GM12891 (cell line): ENCODE measurements at regions not wholly inside any gene's neighbourhood (a gene's known extent, or its start where the extent isn't known, plus 50 kb on each side); places are given as distances from the start of the nearest gene placed in this dataset.

Experiments
- DNase-seq: peaks from one replicate; pipeline ENCODE4 v3.0.0; 2011; ENCODE audit warnings: low spot score; ENCODE audit not compliant: insufficient read length
- FAIRE-seq: peaks from 2 replicates; lab custom pipeline; 2011; peaks lifted over from hg19 to GRCh38; lab: Jason Lieb, UNC
- PAX5 ChIP-seq: IDR thresholded peaks from 2 replicates; pipeline ENCODE4 v1.6.1; 2011; ENCODE audit warnings: low read length, moderate library complexity, mild to moderate bottlenecking; ENCODE audit not compliant: insufficient read depth, severe bottlenecking
- POLR2A ChIP-seq: IDR thresholded peaks from 2 replicates; pipeline ENCODE4 v1.6.1; 2011; ENCODE audit warnings: low read depth, low read length, control low read depth
- POLR2AphosphoS5 ChIP-seq: IDR thresholded peaks from 2 replicates; pipeline ENCODE4 v1.6.1; 2011; ENCODE audit warnings: low read depth, low read length, control low read depth
- POU2F2 ChIP-seq: IDR thresholded peaks from 2 replicates; pipeline ENCODE4 v1.6.1; 2011; ENCODE audit warnings: low read depth, mild to moderate bottlenecking, control low read depth, low read length, moderate library complexity
- SPI1 ChIP-seq: IDR thresholded peaks from 2 replicates; pipeline ENCODE4 v1.6.1; 2011; ENCODE audit warnings: low read depth, low read length, control low read depth
- TAF1 ChIP-seq: IDR thresholded peaks from 2 replicates; pipeline ENCODE4 v1.6.1; 2011; ENCODE audit warnings: low read depth, low read length, control low read depth

DNA sequence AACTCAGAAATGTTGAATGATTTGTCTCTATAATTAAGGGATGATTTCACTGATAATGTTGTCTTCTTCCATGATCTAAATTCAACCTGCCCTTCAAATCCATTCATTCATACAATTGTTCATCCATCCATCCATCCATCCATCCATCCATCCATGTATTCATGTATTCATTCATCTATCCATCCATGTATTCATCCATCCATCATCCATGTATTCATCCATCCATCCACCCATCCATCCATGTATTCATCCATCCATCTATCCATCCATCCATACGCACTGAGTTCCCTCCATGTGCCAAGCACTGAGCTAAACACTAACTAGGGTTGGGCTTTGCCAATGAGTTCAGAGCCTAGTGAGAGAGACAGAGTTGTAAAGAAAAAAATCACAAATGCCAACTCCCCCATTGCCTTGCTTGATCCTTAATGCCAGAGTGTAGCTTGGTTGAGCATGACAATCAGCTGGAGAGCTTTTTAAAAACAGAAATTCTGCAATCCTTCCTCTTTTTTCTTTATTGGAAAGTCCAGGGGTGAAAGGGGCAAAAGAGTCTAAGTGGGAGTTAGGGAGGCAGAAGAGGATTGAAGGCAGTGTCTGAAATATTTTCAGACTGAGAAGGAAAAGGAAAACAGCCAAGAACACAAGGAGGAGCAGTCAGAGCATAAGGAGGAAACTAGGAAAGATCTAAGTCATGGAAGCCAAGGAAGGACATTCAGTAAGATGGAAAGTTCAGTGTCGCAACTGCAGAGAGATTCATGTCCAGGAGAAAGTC, 92.4 kb upstream of the ERG start:
- DNase-seq = no peak
- no peak for TF ChIP-seq POLR2AphosphoS5
- no peak for TF ChIP-seq TAF1
- TF ChIP-seq POU2F2 = no peak
- no peak for TF ChIP-seq PAX5
- no peak for TF ChIP-seq SPI1
- TF ChIP-seq POLR2A = no peak
- FAIRE-seq = no peak

DNA sequence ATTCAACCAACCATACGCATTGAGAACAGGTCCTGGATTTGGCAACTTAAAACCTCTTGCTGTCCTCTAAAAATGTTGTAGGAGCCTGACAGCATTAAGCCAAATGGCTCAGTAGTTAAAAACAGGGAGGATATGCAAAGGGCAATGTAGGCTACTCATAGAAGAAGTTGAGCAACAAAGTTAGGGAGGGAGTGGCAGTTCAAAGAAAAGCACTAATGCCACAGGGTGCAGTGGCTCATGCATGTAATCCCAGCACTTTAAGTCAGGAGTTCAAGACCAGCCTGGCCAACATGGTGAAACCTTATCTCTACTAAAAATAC, 92.9 kb upstream of the ERG start:
- DNase-seq (no peak), FAIRE-seq (no peak)
- TF ChIP-seq POLR2AphosphoS5 (no peak), PAX5 (no peak), POLR2A (no peak), POU2F2 (no peak), TAF1 (no peak), SPI1 (no peak)

DNA sequence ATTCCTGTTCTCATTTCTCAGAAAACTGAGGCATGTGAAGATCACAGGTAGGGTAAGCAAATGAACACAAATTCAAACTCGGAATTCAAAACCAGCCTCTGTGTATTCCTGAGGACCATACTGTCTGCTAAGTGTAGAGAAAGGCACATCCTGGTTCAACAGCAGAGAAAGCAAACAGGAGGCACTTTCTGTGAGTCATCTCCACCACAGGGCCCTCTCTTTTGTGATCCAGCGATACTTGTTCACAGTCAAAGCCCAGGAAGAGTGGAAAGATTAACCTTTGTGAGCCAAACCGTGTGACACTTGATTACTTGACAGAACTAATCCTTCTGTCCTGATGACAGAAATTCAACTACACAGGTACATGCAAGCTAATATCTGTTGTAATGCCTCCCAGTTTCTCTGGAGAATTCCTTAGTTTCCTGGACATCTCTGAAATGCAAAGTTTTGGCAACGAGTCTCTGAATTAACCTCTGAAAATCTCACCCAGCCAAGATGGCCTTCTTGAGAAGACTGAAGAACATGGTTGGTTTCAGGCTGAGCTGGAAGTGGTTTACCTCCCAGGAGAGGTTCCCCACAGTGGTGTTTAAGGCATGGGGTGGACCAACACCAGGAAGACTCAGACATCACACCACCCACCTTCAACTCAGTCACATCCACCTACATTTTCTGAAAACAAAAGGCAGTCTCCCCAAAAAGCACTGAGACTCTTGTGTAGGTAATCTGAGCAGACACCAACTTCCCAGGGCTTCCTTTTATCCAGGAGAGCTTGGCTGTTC, 98.2 kb upstream of the ERG start:
- DNase-seq (no peak), FAIRE-seq (no peak)

GRCh38 chr21:38597421-38597820, 99.1 kb upstream of the ERG start:
- no peak for FAIRE-seq
- DNase-seq = no peak
- TF ChIP-seq POLR2A = no peak
- no peak for TF ChIP-seq TAF1
- no peak for TF ChIP-seq POU2F2
- TF ChIP-seq SPI1 = no peak
- no peak for TF ChIP-seq POLR2AphosphoS5
- no peak for TF ChIP-seq PAX5

More for the DNA sequence above, 98.2 kb upstream of the ERG start:
- TF ChIP-seq POU2F2 (no peak), TAF1 (no peak), SPI1 (no peak), PAX5 (no peak), POLR2A (no peak), POLR2AphosphoS5 (no peak)

DNA sequence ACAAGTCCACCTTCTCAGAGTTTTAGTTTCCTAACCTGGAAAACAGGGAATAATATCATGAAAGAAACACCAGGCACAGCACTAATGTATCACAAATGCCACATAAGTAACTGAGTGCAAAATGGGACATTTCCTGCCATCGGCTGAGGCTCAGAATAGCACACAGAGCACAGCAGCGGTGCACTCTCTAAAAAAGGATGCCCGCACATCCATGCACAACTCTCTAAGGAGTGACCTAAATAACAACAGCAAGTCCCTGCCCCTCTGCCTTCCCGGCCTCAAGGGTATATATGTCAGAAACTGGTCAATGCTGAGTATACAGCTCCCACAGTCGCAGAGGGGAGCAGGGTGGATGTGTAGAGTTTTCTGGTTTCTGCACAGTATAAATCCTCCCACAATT, 100.1 kb upstream of the ERG start:
- no peak for FAIRE-seq
- TF ChIP-seq POLR2AphosphoS5 (no peak), SPI1 (no peak), POLR2A (no peak), PAX5 (no peak), TAF1 (no peak)
- DNase-seq = no peak

DNA sequence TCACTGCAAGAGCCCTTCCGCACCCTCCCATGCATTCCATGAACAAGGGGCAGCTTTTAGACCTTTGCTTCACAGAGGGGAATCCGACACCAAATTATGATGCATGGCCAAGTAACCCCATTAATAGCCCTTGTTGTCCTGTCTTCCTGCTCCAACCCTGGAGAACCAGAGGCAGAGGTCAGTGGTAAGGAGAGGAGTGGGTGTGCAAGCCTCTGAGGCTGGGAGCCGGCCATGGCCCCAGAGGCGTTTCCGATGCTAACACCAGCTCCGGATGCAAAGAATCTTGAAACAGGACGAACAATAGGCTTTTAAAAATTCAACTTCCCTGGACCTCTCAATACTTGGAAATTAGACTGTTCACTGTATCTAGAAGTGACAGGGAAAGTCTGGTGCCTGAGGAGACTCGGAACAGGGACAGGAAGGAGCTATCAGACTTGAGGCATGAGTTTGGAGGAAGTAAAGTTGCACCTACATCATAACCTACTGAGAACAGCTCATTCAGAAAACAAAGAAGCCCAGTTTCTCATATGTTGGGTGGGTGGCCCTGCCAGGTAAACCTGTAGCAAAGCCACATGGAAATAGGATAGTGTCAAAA, 101.2 kb upstream of the ERG start:
- no peak for DNase-seq
- FAIRE-seq = no peak
- no peak for TF ChIP-seq POLR2AphosphoS5
- TF ChIP-seq PAX5 = no peak
- TF ChIP-seq TAF1 = no peak
- TF ChIP-seq POU2F2 = no peak
- no peak for TF ChIP-seq SPI1
- TF ChIP-seq POLR2A = no peak

- DNase-seq (no peak), FAIRE-seq (no peak)
- no peak for TF ChIP-seq POLR2AphosphoS5
- no peak for TF ChIP-seq SPI1
- no peak for TF ChIP-seq TAF1
- TF ChIP-seq POLR2A = no peak
- TF ChIP-seq PAX5 = no peak
- TF ChIP-seq POU2F2 = no peak
Measured at GRCh38 chr21:38600106-38600505, 101.8 kb upstream of the ERG start.

DNA sequence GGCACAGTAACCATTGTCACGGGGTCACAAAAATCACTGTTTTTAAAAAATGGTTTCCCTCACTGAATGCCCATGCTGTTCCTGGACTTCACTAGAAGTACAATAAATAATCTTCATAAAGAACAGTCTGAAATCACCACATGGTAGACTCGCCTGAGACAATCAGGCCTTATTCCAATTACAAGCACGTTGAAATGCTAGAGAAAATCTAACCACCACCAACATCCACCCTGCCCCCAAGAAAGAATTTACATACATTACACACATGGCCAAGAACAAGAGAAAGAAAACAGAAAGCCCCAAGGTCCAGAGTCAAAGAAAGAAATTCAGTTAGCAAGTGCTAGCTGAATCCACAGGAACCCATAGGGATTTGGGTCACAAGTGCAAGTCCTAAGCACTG, 107.0 kb upstream of the ERG start:
- FAIRE-seq (no peak), DNase-seq (no peak)
- TF ChIP-seq POU2F2 = no peak

- FAIRE-seq (no peak), DNase-seq (no peak)
- TF ChIP-seq POU2F2 (no peak), POLR2AphosphoS5 (no peak), SPI1 (no peak), POLR2A (no peak), PAX5 (no peak), TAF1 (no peak)
Measured at GRCh38 chr21:38609580-38609979, 111.3 kb upstream of the ERG start.
